Body of pancreas (tissue), 4 donors: ENCODE measurements at regions not wholly inside any gene's neighbourhood (a gene's known extent, or its start where the extent isn't known, plus 50 kb on each side); places are given as distances from the start of the nearest gene placed in this dataset.

Experiments
- POLR2A ChIP-seq, 3 donors: fragments of 450-650 bp; IDR thresholded peaks; one replicate each; pipeline ENCODE4 v1.6.1; 2016; ENCODE audit warnings: antibody characterized with exemption in 3 of 3, mild to moderate bottlenecking in 2 of 3
- TF ChIP-seq, protein P1 (sequence below), 7 experiments: fragments of 450-650 bp in 4 of 7; fragments of 200-600 bp in 3 of 7; sonication (generic) in 3 of 7; IDR thresholded peaks; one replicate each; pipeline ENCODE4 v1.5.1; 2016 to 2019; ENCODE audit warnings: antibody characterized with exemption in 7 of 7

DNA sequence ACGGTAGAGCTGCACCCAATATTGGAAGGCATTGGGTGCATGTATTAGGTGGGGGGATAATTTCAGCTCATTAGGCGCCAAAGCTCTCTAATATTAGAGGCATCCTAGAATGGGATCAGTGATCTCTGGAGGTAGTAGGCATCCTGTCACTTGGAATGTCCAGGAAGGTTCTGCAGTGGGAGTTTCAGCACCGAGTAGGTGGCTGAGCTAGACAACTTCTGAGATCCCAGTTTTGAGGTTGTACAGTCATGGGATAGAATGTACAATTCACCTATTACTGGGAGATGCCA, 210.9 kb downstream of the MYCN start:
- TF ChIP-seq, protein P1, sequence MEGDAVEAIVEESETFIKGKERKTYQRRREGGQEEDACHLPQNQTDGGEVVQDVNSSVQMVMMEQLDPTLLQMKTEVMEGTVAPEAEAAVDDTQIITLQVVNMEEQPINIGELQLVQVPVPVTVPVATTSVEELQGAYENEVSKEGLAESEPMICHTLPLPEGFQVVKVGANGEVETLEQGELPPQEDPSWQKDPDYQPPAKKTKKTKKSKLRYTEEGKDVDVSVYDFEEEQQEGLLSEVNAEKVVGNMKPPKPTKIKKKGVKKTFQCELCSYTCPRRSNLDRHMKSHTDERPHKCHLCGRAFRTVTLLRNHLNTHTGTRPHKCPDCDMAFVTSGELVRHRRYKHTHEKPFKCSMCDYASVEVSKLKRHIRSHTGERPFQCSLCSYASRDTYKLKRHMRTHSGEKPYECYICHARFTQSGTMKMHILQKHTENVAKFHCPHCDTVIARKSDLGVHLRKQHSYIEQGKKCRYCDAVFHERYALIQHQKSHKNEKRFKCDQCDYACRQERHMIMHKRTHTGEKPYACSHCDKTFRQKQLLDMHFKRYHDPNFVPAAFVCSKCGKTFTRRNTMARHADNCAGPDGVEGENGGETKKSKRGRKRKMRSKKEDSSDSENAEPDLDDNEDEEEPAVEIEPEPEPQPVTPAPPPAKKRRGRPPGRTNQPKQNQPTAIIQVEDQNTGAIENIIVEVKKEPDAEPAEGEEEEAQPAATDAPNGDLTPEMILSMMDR (IDR thresholded peaks at IDR 0.05): no peak
- TF ChIP-seq POLR2A (IDR thresholded peaks at IDR 0.05): no peak
